HG02852 (cell line): ENCODE measurements at regions not wholly inside any gene's neighbourhood (a gene's known extent, or its start where the extent isn't known, plus 50 kb on each side); places are given as distances from the start of the nearest gene placed in this dataset.

ENCODE experiments used
- ATAC-seq: cut with Tn5 transposase; IDR thresholded peaks from one replicate; pipeline ENCODE4 v1.9.1; 2021; ENCODE audit warnings: mild to moderate bottlenecking, moderate library complexity; ENCODE audit not compliant: unreplicated experiment

- no peak for ATAC-seq
Measured at GRCh38 chr4:18937080-18937479, 915.5 kb upstream of the LCORL start.

- ATAC-seq = no peak
Measured at GRCh38 chr4:18935659-18936345, 914.2 kb upstream of the LCORL start.

GRCh38 chr4:18934197-18934596 lies 912.6 kb upstream of the LCORL start:
- ATAC-seq = no peak

DNA sequence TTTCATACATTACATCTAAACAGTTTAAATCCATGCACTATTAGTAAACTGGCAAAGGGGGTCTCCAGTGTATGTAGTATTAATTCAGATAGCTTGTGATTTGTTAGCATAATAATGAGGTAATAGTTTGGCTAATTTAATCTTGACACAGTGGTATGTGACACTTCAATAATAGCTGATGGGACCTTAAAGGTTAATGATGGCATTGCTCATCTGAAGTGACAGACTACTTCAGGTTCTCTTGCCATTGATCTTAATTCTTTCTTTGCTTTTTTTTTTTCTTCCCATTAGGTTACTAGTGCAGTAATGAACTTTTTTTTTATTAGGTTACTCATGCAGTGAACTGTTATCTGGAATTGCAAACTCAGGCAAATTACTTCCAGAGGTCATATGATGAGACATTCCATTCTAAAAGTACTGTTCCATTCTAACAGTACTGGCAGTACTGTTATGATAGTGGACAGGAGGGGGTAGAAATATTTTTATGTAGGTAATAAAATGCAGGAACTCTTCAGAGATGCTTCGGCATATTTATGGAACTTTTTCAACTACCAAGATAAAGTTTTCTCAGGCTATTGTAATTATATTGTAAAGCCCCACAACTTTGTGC lies 911.3 kb upstream of the LCORL start:
- no peak for ATAC-seq

- no peak for ATAC-seq
Measured at GRCh38 chr4:18931643-18932377, 910.3 kb upstream of the LCORL start.

GRCh38 chr4:18930487-18930886 lies 908.9 kb upstream of the LCORL start:
- no peak for ATAC-seq

DNA sequence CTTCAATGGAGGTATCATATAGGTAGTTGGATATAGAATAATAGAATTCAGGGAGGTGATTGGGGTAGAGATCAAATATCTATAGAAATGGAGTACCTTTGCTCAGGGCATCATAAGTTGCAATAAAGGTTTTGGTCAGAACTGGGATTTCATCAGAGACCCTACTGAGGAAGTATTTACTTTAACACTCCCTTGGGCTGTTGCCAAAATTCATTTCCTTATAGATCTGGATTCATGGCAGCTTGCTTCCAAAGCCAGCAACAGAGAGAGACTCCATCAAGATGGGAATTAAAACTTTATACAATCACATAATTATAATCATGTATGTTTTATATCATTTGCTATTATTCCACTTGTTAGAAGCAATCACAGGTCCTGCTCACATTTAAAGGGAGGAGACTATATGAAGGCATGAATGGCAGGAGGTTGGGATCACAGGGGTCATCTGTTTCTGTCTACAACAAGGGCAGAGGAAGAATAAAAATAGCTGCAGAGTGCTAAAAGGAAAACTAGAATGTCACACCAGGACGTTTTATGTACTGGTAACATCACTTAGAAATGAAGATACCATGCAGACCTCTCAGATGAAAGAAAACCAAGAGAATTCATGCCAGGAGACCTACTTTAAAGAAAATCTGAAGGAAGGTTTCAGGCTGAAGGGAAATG lies 902.1 kb upstream of the LCORL start:
- no peak for ATAC-seq

DNA sequence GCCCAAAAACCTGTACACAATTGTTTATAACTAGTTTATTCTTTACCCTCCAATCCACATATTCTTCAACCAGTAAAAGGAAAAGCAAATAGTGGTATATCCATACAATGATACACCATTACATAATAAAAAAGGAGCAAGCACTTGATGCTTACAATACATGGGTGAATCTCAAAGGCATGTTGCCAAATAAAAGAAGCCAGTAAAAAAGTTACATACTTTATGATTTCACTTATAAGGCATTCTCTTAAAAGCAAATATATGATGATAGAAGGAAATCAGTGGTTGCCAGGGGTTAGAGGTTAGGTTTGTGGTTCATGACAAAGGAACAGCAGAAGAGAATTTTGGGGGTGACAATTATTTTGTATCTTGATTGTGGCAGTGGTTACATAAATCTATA lies 896.1 kb upstream of the LCORL start:
- ATAC-seq = no peak

DNA sequence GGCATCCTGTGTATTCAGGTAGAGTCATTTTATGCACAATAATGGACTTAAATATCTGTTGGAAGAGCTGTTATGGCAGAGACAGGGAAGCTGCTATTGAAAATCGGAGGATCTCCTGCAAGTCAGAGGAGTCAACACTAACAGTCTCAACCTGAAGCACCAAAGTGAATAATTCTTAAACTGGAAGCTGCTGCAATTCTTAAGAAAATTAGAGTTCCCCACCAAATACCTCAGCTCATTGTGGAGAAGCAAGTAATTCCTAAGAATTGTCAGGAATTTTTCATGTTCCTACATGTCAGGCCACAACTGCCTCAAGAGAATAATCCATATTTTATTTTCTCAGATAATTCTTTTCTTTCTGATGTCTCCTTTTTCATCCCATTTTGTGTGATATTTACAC lies 892.6 kb upstream of the LCORL start:
- ATAC-seq = no peak

- no peak for ATAC-seq
Measured at GRCh38 chr4:18894928-18895327, 873.4 kb upstream of the LCORL start.

DNA sequence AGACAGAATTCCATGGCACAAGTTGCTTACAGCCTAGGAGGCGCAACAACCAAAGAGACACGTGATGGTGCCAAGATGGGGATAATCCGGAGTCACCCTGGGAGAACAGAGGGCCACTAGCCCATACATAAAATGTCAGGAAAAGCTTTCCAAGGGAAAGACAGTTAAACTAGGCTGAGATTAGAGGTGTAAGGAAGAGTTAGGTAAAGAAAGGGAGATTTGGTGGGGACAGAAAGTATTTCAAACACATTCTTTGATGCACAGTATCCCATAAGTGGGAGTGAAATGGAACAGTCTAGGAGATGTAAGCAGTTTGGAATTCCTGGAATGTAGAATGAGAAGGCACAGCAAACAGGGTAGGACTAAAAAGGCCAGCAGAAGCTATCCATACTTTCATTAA lies 860.9 kb upstream of the LCORL start:
- ATAC-seq = no peak

- ATAC-seq = no peak
Measured at GRCh38 chr4:18881556-18881955, 860.0 kb upstream of the LCORL start.

GRCh38 chr4:18880871-18881270 lies 859.3 kb upstream of the LCORL start:
- no peak for ATAC-seq

DNA sequence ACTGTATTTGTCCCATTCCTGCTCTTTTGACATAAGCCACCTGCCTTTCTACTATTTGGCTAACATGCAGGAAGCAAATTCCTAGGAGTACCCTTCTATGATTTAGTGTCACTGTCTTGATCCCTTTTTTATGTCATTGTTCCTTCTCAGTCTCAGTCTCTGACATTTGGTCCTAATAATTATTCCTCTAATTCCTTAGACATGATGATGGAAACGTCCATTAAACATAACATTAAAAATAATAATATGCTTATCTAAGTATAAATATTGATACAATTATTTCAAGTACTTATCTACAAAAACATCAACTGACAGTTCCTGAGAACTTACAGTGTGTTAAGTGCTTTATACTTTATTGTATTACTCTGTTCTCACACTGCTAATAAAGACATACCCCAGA lies 857.0 kb upstream of the LCORL start:
- ATAC-seq = no peak

- ATAC-seq = no peak
Measured at GRCh38 chr4:18869166-18869565, 847.6 kb upstream of the LCORL start.

DNA sequence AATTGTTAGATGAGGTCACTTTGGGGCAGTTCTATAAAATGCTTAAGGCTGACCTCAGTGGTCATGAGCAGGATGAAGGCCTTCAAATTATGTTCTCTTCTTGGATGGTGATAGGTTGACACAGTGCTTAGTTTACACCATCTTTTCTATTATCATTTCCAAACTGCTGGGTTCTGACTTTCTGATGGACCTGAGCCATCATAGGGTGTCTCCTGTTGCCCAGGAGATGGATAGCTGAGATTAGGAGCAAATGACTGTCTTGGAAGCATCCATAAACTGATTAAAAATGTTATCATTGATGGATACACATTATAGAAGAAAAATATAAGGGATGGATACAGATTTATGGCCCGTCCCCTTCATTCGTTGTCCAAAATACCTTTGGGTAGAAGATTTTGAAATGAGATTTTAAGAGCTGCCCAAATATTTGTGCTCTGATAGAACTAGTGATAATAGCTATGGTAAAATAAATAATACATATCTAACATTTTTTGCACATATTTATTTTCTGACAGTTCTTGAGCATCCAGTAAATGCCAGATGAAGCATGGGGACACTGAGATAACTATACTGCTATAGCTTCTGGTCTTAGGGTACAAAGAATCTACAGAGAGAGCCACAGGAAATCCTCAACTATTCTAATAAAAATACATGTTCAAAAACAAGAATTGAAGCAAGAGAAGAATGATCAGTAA lies 839.4 kb upstream of the LCORL start:
- ATAC-seq = no peak

- ATAC-seq = no peak
Measured at GRCh38 chr4:18859468-18859867, 837.9 kb upstream of the LCORL start.

DNA sequence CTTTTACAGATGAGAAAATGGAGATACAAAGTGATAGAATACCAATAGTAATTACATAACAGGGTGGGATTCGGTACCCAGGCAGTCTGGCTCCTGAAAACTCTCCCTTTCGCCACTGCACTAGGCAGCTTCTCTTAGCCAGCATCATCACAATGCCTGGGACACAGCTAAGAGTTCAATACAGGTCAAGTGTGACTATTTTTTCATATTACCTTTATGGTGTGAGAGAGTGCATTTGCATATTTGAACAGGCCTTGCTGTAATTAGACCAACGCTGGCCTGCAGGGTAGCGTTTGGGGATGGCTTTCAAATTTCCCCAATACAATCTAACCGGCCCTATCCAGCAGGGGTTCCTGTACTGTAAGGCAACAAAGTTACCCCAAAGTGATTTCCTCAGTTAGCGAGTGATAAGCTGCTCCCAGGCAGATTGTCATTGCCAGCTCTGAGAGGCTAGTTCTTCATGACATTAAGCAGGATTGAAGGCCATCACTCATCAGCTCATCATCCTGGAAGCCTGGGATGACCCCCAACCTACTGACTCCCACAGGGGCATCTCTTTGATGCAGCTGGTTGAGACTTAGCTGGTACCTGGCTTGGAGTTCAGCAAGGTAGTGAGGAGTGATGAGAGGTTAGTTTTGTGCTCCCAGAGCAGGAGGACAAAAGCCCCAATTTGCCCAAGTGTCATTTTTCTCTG lies 836.8 kb upstream of the LCORL start:
- ATAC-seq = no peak

- ATAC-seq = no peak
Measured at GRCh38 chr4:18850867-18851266, 829.3 kb upstream of the LCORL start.

DNA sequence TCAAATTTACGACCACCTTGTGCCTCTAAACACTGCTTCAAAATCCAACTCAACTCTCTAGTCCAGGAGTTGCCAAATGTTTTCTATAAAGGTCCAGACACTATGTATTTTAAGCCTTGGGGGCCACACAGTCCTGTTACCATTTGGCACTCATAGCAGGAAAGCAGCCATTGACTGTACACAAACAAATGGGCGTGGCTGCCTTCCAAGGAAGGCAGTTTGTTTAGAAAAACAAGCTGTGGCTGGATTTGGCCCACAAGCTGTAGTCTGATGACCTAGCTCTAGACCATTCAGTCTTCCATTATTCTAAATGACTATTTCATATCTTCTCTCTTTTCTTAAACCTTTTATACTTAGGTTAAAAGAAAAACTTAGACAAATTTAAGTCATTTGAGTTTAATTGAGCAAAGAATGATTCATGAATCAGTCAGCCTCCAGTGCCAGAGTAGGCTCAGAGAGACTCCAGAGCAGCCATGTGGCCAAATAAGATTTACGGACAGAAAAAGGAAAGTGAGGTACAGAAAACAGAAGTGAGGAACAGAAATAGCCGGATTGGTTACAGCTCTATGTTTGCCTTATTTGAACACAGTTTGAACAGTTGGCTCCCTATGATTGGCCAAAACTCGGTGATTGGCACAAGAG lies 825.8 kb upstream of the LCORL start:
- no peak for ATAC-seq
